IMR-90 (cell line): ENCODE measurements at regions not wholly inside any gene's neighbourhood (a gene's known extent, or its start where the extent isn't known, plus 50 kb on each side); places are given as distances from the start of the nearest gene placed in this dataset.

ENCODE experiments used
- ATAC-seq: fragments of 200-7000 bp; cut with Tn5 transposase; 2 replicates; pipeline ENCODE4 v1.9.1; 2020; ENCODE audit warnings: low read depth, mild to moderate bottlenecking, moderate library complexity
- BruUV-seq: library from RNA; stranded (reverse); fragments of 400-500 nt; replicated peaks from 2 replicates; lab custom pipeline; 2021; lab: Mats Ljungman, UMichigan
- CTCF ChIA-PET: fragments of 300-600 bp; formaldehyde crosslinking; extraction: SDS; loops from one replicate; lab custom pipeline; 2021; ENCODE audit warnings: antibody characterized with exemption; lab: Yijun Ruan, JAX
- POLR2A ChIA-PET: fragments of 300-600 bp; sonication (Branson Sonifier 250); formaldehyde crosslinking; loops from one replicate; lab custom pipeline; 2022; ENCODE audit warnings: antibody characterized with exemption; ENCODE audit not compliant: unreplicated experiment; lab: Charles Lee
- DNase-seq: peaks from one replicate; pipeline ENCODE4 v3.0.0; 2013
- H2AFZ ChIP-seq: replicated peaks from 2 replicates; pipeline ENCODE3; 2013; ENCODE audit warnings: low read length, mild to moderate bottlenecking; ENCODE audit not compliant: poor library complexity
- H2AK5ac ChIP-seq: 2 replicates; pipeline ENCODE4 v1.6.1; 2013; ENCODE audit warnings: low read depth, low read length, inconsistent platforms
- H2AK9ac ChIP-seq: replicated peaks from 2 replicates; pipeline ENCODE3; 2013; ENCODE audit warnings: mild to moderate bottlenecking, low read depth, low read length, moderate library complexity; ENCODE audit not compliant: poor library complexity
- H2BK120ac ChIP-seq: 2 replicates; pipeline ENCODE4 v1.6.1; 2013; ENCODE audit warnings: low read depth, low read length, inconsistent platforms
- H2BK15ac ChIP-seq: 3 replicates; pipeline ENCODE4 v1.6.1; 2013; ENCODE audit warnings: low read depth, low read length, inconsistent platforms
- H2BK20ac ChIP-seq: 2 replicates; pipeline ENCODE4 v1.6.1; 2013; ENCODE audit warnings: low read depth, mild to moderate bottlenecking, inconsistent platforms, low read length, moderate library complexity
- H2BK5ac ChIP-seq: 2 replicates; pipeline ENCODE4 v1.6.1; 2013; ENCODE audit warnings: mild to moderate bottlenecking, low read depth, low read length, inconsistent platforms; ENCODE audit not compliant: poor library complexity, severe bottlenecking
- H3K14ac ChIP-seq: replicated peaks from 2 replicates; pipeline ENCODE4 v1.6.1; 2013; ENCODE audit warnings: low read depth, low read length, inconsistent platforms
- H3K18ac ChIP-seq: 2 replicates; pipeline ENCODE4 v1.6.1; 2013; ENCODE audit warnings: low read depth, low read length, control low read depth
- H3K23ac ChIP-seq: 2 replicates; pipeline ENCODE4 v1.6.1; 2013; ENCODE audit warnings: low read depth, low read length, inconsistent platforms
- H3K27ac ChIP-seq: 2 replicates; pipeline ENCODE4 v1.5.1; 2013; ENCODE audit warnings: mild to moderate bottlenecking, control low read depth, low read length; ENCODE audit not compliant: insufficient read depth
- H3K27me3 ChIP-seq: 2 replicates; pipeline ENCODE4 v1.6.1; 2013; ENCODE audit warnings: low read length; ENCODE audit not compliant: control insufficient read depth, insufficient read depth
- H3K36me3 ChIP-seq: 2 replicates; pipeline ENCODE4 v1.6.1; 2013; ENCODE audit warnings: low read length, mixed read lengths; ENCODE audit not compliant: control insufficient read depth, insufficient read depth
- H3K4ac ChIP-seq: 2 replicates; pipeline ENCODE4 v1.6.1; 2013; ENCODE audit warnings: low read depth, low read length, inconsistent platforms
- H3K4me1 ChIP-seq: 2 replicates; pipeline ENCODE4 v1.6.1; 2013; ENCODE audit warnings: low read length, mixed read lengths; ENCODE audit not compliant: control insufficient read depth, insufficient read depth
- H3K4me2 ChIP-seq: 2 replicates; pipeline ENCODE4 v1.6.1; 2013; ENCODE audit warnings: low read depth, mild to moderate bottlenecking, control low read depth, low read length, moderate library complexity
- H3K4me3 ChIP-seq: 2 replicates; pipeline ENCODE4 v1.5.1; 2013; ENCODE audit warnings: low read depth, mild to moderate bottlenecking, control low read depth, low read length, moderate library complexity; ENCODE audit not compliant: insufficient read depth
- H3K56ac ChIP-seq: 2 replicates; pipeline ENCODE4 v1.6.1; 2013; ENCODE audit warnings: low read length, inconsistent platforms; ENCODE audit not compliant: insufficient read depth; ENCODE audit errors: extremely low read depth
- H3K79me1 ChIP-seq, 2 experiments: 2 replicates each; pipeline ENCODE4 v1.6.1; 2013; ENCODE audit warnings: low read length in 2 of 2, inconsistent platforms in 1 of 2, low read depth in 1 of 2
- H3K9ac ChIP-seq: 2 replicates; pipeline ENCODE4 v1.6.1; 2013; ENCODE audit warnings: low read depth, low read length, control low read depth
- H3K9me1 ChIP-seq: 2 replicates; pipeline ENCODE4 v1.6.1; 2013; ENCODE audit warnings: low read length, inconsistent platforms; ENCODE audit not compliant: insufficient read depth
- H3K9me3 ChIP-seq: 2 replicates; pipeline ENCODE4 v1.6.1; 2013; ENCODE audit warnings: low read length; ENCODE audit not compliant: control insufficient read depth, insufficient read depth
- H4K20me1 ChIP-seq: 2 replicates; pipeline ENCODE4 v1.6.1; 2013; ENCODE audit warnings: low read length, inconsistent platforms; ENCODE audit not compliant: insufficient read depth
- H4K5ac ChIP-seq: 2 replicates; pipeline ENCODE4 v1.6.1; 2013; ENCODE audit warnings: mild to moderate bottlenecking, low read depth, low read length, control low read depth
- H4K8ac ChIP-seq, 2 experiments: 2 replicates each; pipeline ENCODE4 v1.6.1; 2013; ENCODE audit warnings: low read depth in 2 of 2, low read length in 2 of 2, control low read depth in 1 of 2, inconsistent platforms in 1 of 2
- H4K91ac ChIP-seq: 2 replicates; pipeline ENCODE4 v1.6.1; 2013; ENCODE audit warnings: low read depth, low read length, inconsistent platforms; ENCODE audit not compliant: insufficient read depth
- BHLHE40 ChIP-seq: fragments of 150-350 bp; IDR thresholded peaks from 2 replicates; pipeline ENCODE4 v1.6.1; 2016; ENCODE audit warnings: mild to moderate bottlenecking, low read depth, low read length
- CEBPB ChIP-seq: IDR thresholded peaks from 2 replicates; pipeline ENCODE4 v1.6.1; 2012; ENCODE audit warnings: low read depth, low read length, improper control_type of control experiment
- CHD1 ChIP-seq: IDR thresholded peaks from 2 replicates; pipeline ENCODE4 v1.6.1; 2012; ENCODE audit warnings: low read depth, low read length, improper control_type of control experiment
- MAFK ChIP-seq: IDR thresholded peaks from 2 replicates; pipeline ENCODE4 v1.6.1; 2012; ENCODE audit warnings: low read depth, low read length, improper control_type of control experiment
- MXI1 ChIP-seq: IDR thresholded peaks from 2 replicates; pipeline ENCODE4 v1.6.1; 2012; ENCODE audit warnings: low read depth, mild to moderate bottlenecking, low read length, moderate library complexity, borderline replicate concordance
- NFE2L2 ChIP-seq: fragments of 150-350 bp; IDR thresholded peaks from 2 replicates; pipeline ENCODE4 v1.6.1; 2016; ENCODE audit warnings: low read depth, mild to moderate bottlenecking, low read length
- POLR2A ChIP-seq: IDR thresholded peaks from 2 replicates; pipeline ENCODE4 v1.6.1; 2012; ENCODE audit warnings: mild to moderate bottlenecking, low read depth, low read length
- RCOR1 ChIP-seq: IDR thresholded peaks from 2 replicates; pipeline ENCODE4 v1.6.1; 2012; ENCODE audit warnings: mild to moderate bottlenecking, low read length, improper control_type of control experiment; ENCODE audit not compliant: insufficient replicate concordance
- RFX5 ChIP-seq: IDR thresholded peaks from 2 replicates; pipeline ENCODE4 v1.8.0; 2012; ENCODE audit warnings: low read depth, mild to moderate bottlenecking, low read length, moderate library complexity
- USF2 ChIP-seq: fragments of 150-350 bp; IDR thresholded peaks from 2 replicates; pipeline ENCODE4 v1.6.1; 2017; ENCODE audit warnings: mild to moderate bottlenecking, antibody characterized with exemption, low read length, low read depth
- dilution Hi-C: fragments of 300-500 bp; cut with HindIII; formaldehyde crosslinking; loops from one replicate; pipeline ENCODE4 v1.14.3; 2018; ENCODE audit warnings: low sequenced_read_pairs; ENCODE audit not compliant: unreplicated experiment
- in situ Hi-C: fragments of 300-500 bp; cut with MboI; formaldehyde crosslinking; loops from 3 replicates; pipeline ENCODE4 v1.14.3; 2019; ENCODE audit warnings: low sequenced_read_pairs, inconsistent platforms, mixed read lengths
- intact Hi-C: fragments of 100-400 bp; cut with micrococcal nuclease; formaldehyde crosslinking; loops from 2 replicates; pipeline ENCODE4 v1.10.0; 2022
- TF ChIP-seq, protein P1 (sequence below): fragments of 150-350 bp; IDR thresholded peaks from 2 replicates; pipeline ENCODE4 v1.6.1; 2016; ENCODE audit warnings: low read depth, mild to moderate bottlenecking, low read length, moderate library complexity, borderline replicate concordance
- TF ChIP-seq, protein P2 (sequence below): conservative IDR thresholded peaks from 2 replicates; pipeline ENCODE4 v1.5.1; 2012; ENCODE audit warnings: mild to moderate bottlenecking, low read depth, low read length, improper control_type of control experiment

- BruUV-seq = no TSS peak
- H3K14ac ChIP-seq = no peak overlapping the region
- H3K9ac ChIP-seq = no peak overlapping the region
- H3K9me1 ChIP-seq = no peaks in the 10 kb centered on the region
- in situ Hi-C loops (no loop called here), dilution Hi-C loops (no loop called here), intact Hi-C loops (no loop called here)
- H3K56ac ChIP-seq = no peak overlapping the region
- H4K5ac ChIP-seq = no peak overlapping the region
- no peaks in the 10 kb centered on the region for H4K20me1 ChIP-seq
- TF ChIP-seq RFX5 (no peak), RCOR1 (no peak), CHD1 (no peak), MAFK (no peak), BHLHE40 (no peak), MXI1 (no peak), CEBPB (no peak), POLR2A (no peak), USF2 (no peak), NFE2L2 (no peak)
- TF ChIP-seq, protein P1, sequence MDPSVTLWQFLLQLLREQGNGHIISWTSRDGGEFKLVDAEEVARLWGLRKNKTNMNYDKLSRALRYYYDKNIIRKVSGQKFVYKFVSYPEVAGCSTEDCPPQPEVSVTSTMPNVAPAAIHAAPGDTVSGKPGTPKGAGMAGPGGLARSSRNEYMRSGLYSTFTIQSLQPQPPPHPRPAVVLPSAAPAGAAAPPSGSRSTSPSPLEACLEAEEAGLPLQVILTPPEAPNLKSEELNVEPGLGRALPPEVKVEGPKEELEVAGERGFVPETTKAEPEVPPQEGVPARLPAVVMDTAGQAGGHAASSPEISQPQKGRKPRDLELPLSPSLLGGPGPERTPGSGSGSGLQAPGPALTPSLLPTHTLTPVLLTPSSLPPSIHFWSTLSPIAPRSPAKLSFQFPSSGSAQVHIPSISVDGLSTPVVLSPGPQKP = no peak
- TF ChIP-seq, protein P2, sequence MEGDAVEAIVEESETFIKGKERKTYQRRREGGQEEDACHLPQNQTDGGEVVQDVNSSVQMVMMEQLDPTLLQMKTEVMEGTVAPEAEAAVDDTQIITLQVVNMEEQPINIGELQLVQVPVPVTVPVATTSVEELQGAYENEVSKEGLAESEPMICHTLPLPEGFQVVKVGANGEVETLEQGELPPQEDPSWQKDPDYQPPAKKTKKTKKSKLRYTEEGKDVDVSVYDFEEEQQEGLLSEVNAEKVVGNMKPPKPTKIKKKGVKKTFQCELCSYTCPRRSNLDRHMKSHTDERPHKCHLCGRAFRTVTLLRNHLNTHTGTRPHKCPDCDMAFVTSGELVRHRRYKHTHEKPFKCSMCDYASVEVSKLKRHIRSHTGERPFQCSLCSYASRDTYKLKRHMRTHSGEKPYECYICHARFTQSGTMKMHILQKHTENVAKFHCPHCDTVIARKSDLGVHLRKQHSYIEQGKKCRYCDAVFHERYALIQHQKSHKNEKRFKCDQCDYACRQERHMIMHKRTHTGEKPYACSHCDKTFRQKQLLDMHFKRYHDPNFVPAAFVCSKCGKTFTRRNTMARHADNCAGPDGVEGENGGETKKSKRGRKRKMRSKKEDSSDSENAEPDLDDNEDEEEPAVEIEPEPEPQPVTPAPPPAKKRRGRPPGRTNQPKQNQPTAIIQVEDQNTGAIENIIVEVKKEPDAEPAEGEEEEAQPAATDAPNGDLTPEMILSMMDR = no peak
- POLR2A ChIA-PET = no interaction called here
- H2BK5ac ChIP-seq = no peak overlapping the region
- H3K18ac ChIP-seq = no peak overlapping the region
- no peaks in the 10 kb centered on the region for H3K79me1 ChIP-seq
- H3K23ac ChIP-seq = no peak overlapping the region
- H3K4me2 ChIP-seq = no peak overlapping the region
- H3K36me3 ChIP-seq = no peaks in the 10 kb centered on the region
- no peak for ATAC-seq
- no peak overlapping the region for H2AK5ac ChIP-seq
- no peak overlapping the region for H3K4me3 ChIP-seq
- CTCF ChIA-PET = no interaction called here
- H4K91ac ChIP-seq = no peak overlapping the region
- H2BK120ac ChIP-seq = no peak overlapping the region
- H3K4me1 ChIP-seq = no peaks in the 10 kb centered on the region
- no peaks in the 10 kb centered on the region for H3K27me3 ChIP-seq
- no peak overlapping the region for H2AFZ ChIP-seq
- H3K4ac ChIP-seq = no peak overlapping the region
- no peak overlapping the region for H4K8ac ChIP-seq
- no peak for DNase-seq
- H3K27ac ChIP-seq = no peak overlapping the region
- H2BK20ac ChIP-seq = no peak overlapping the region
- H2AK9ac ChIP-seq = no peak overlapping the region
- H2BK15ac ChIP-seq = no peak overlapping the region
- H3K9me3 ChIP-seq = no peaks in the 10 kb centered on the region
Measured at GRCh38 chr5:67510204-67510603, 313.6 kb upstream of the CD180 start.
